ENCODE measurements at regions not wholly inside any gene's neighbourhood (a gene's known extent, or its start where the extent isn't known, plus 50 kb on each side); places are given as distances from the start of the nearest gene placed in this dataset.

DNA sequence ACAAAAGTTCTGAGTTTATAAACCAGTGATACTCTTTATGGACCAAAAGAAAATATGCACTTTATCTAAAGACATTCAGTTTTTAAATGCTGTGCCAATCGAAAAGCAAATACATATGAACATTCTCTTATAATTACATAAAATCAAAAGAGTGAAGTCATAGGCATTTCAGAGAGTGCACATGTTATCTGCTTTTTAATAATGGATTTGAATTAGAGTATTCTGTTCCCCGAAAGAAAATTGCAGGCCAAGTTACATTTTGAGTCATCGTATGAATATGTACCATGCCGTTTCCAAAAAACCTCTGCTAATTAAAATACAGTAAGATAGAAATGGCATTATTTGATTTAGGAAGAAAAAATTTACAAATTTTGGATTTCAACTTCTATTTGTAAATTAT, 565.7 kb downstream of the ZEB2 start:
- no peak for TF ChIP-seq POLR2A (IDR thresholded peaks at IDR 0.05; ENCODE audit: low read length)
- TF ChIP-seq GATA1 (IDR thresholded peaks at IDR 0.05; ENCODE audit: low read depth, low read length): no peak

Measured in erythroblast (primary cell).